Thyroid gland (tissue), 4 donors: ENCODE measurements at regions not wholly inside any gene's neighbourhood (a gene's known extent, or its start where the extent isn't known, plus 50 kb on each side); places are given as distances from the start of the nearest gene placed in this dataset.

Experiments used
- POLR2A ChIP-seq, 2 donors: fragments of 450-650 bp; IDR thresholded peaks; one replicate each; pipeline ENCODE4 v1.6.1; 2017; ENCODE audit warnings: antibody characterized with exemption in 2 of 2, mild to moderate bottlenecking in 2 of 2, moderate library complexity in 1 of 2
- TF ChIP-seq, protein P1 (sequence below), 6 experiments: fragments of 200-600 bp in 3 of 6; fragments of 450-650 bp in 3 of 6; sonication (generic) in 3 of 6; IDR thresholded peaks; one replicate each; pipeline ENCODE4 v1.5.1; 2016 to 2019; ENCODE audit warnings: antibody characterized with exemption in 6 of 6, mild to moderate bottlenecking in 2 of 6, inconsistent platforms in 1 of 6, moderate library complexity in 1 of 6

- no peak for TF ChIP-seq POLR2A (IDR thresholded peaks at IDR 0.05)
- TF ChIP-seq, protein P1, sequence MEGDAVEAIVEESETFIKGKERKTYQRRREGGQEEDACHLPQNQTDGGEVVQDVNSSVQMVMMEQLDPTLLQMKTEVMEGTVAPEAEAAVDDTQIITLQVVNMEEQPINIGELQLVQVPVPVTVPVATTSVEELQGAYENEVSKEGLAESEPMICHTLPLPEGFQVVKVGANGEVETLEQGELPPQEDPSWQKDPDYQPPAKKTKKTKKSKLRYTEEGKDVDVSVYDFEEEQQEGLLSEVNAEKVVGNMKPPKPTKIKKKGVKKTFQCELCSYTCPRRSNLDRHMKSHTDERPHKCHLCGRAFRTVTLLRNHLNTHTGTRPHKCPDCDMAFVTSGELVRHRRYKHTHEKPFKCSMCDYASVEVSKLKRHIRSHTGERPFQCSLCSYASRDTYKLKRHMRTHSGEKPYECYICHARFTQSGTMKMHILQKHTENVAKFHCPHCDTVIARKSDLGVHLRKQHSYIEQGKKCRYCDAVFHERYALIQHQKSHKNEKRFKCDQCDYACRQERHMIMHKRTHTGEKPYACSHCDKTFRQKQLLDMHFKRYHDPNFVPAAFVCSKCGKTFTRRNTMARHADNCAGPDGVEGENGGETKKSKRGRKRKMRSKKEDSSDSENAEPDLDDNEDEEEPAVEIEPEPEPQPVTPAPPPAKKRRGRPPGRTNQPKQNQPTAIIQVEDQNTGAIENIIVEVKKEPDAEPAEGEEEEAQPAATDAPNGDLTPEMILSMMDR (IDR thresholded peaks at IDR 0.05) = no peak
Measured at GRCh38 chr13:76798037-76798436, 88.2 kb downstream of the KCTD12 start.
